Left lung (tissue), 4 donors: ENCODE measurements at regions not wholly inside any gene's neighbourhood (a gene's known extent, or its start where the extent isn't known, plus 50 kb on each side); places are given as distances from the start of the nearest gene placed in this dataset.

Source experiments
- ATAC-seq: fragments of 200-7000 bp; cut with Tn5 transposase; one replicate; pipeline ENCODE4 v1.9.1; 2020; ENCODE audit warnings: moderate library complexity
- DNase-seq, 4 donors: peaks; one replicate each; pipeline ENCODE4 v3.0.0-alpha.2; 2013 to 2020
- H3K27ac ChIP-seq, 2 donors: fragments of 200-600 bp; sonication (generic) in 1 of 2; one replicate each; pipeline versions ENCODE4 v1.5.0 to v1.8.0; 2020 to 2021
- H3K27me3 ChIP-seq, 2 donors: fragments of 200-600 bp; sonication (generic) in 1 of 2; one replicate each; pipeline versions ENCODE4 v1.5.0 to v1.8.0; 2020 to 2021
- H3K36me3 ChIP-seq, 2 donors: fragments of 200-600 bp; sonication (generic) in 1 of 2; one replicate each; pipeline versions ENCODE4 v1.5.0 to v1.8.0; 2020 to 2021
- H3K4me1 ChIP-seq, 2 donors: fragments of 200-600 bp; one replicate each; pipeline ENCODE4 v1.8.0; 2021
- H3K4me3 ChIP-seq, 2 donors: fragments of 200-600 bp; sonication (generic) in 1 of 2; one replicate each; pipeline versions ENCODE4 v1.5.0 to v1.8.0; 2020 to 2021; ENCODE audit warnings: mild to moderate bottlenecking in 1 of 2
- H3K9me3 ChIP-seq, 2 donors: fragments of 200-600 bp; sonication (generic) in 1 of 2; one replicate each; pipeline versions ENCODE4 v1.5.0 to v1.8.0; 2020 to 2021
- intact Hi-C, 2 donors: fragments of 100-400 bp; cut with DNase I; formaldehyde crosslinking; loops; one replicate each; pipeline versions ENCODE4 v1.11.2 to v1.14.2; 2022
- TF ChIP-seq, protein P1 (sequence below), 2 donors: fragments of 200-600 bp; sonication (generic) in 1 of 2; IDR thresholded peaks; one replicate each; pipeline versions ENCODE4 v1.5.0 to v1.8.0; 2021; ENCODE audit warnings: antibody characterized with exemption in 2 of 2
- donor health status: DM: no; HTN: yes; CAD: no.
- donor health status: DM: no; HTN: no; CAD: no.

DNA sequence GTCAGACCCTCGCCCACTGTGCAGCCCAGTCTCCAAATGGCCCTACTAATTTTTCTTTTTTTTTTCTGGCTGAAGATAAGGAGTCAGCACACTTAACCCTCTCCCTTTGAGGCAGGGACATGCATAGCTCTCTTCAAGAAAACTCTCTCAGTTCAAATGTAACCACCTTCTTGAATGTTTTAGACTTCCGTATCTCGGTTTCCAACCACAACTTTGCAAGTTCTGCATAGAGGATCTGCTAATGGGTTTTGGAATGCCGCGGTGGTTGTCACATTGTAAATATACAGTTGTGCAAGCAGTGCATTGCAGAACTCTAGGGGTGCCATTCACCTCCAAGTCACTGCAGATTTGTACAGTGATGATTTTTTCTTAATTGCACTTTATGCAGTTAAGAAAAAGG lies 59.4 kb upstream of the SLC35B3 start:
- no peak overlapping the region for H3K27ac ChIP-seq
- TF ChIP-seq, protein P1, sequence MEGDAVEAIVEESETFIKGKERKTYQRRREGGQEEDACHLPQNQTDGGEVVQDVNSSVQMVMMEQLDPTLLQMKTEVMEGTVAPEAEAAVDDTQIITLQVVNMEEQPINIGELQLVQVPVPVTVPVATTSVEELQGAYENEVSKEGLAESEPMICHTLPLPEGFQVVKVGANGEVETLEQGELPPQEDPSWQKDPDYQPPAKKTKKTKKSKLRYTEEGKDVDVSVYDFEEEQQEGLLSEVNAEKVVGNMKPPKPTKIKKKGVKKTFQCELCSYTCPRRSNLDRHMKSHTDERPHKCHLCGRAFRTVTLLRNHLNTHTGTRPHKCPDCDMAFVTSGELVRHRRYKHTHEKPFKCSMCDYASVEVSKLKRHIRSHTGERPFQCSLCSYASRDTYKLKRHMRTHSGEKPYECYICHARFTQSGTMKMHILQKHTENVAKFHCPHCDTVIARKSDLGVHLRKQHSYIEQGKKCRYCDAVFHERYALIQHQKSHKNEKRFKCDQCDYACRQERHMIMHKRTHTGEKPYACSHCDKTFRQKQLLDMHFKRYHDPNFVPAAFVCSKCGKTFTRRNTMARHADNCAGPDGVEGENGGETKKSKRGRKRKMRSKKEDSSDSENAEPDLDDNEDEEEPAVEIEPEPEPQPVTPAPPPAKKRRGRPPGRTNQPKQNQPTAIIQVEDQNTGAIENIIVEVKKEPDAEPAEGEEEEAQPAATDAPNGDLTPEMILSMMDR (IDR thresholded peaks at IDR 0.05): no peak
- H3K4me3 ChIP-seq: no peak overlapping the region
- H3K36me3 ChIP-seq: no peaks in the 10 kb centered on the region
- ATAC-seq (no peak), DNase-seq (no peak)
- intact Hi-C loops: no loop called here
- H3K9me3 ChIP-seq: peaks cover 0 to 7% of the 10 kb centered on the region in 2 donors
- H3K4me1 ChIP-seq: no peaks in the 10 kb centered on the region
- no peaks in the 10 kb centered on the region for H3K27me3 ChIP-seq

DNA sequence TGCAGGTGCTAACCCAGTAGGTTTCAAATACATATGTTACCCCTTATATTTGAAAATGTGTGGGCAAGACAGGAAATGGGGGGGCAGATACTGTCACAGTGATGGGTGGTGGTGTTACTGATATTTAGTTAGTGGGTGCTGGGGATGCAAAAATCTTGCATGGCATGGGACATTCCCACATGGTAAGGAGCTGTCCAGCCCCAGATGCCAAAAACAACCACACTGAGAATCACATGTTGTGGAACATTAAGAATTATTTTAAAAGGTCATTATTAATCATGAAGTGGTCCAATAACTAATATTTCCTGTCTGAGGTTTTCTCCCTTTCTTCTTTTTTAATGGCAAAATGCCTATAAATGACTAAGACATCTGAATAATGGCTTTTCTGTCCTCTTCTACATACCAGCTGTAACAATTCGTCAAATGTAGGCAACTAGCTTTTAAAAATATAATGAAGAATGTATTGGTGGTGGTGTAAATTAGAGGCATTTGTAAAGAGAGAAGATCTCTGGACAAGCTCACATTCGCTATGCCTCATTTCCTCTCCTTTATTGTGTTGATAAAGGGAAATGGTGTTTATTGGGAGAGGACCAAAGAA lies 57.3 kb upstream of the SLC35B3 start:
- Histone ChIP-seq H3K36me3 (no peaks in the 10 kb centered on the region), H3K27me3 (no peaks in the 10 kb centered on the region), H3K4me3 (no peak overlapping the region), H3K4me1 (no peaks in the 10 kb centered on the region), H3K9me3 (peaks cover 0 to 7% of the 10 kb centered on the region in 2 donors), H3K27ac (no peak overlapping the region)
- DNase-seq (no peak), ATAC-seq (no peak)
- intact Hi-C loops: no loop called here
- TF ChIP-seq, protein P1 (IDR thresholded peaks at IDR 0.05): no peak
